SK-N-SH (cell line): ENCODE measurements at regions not wholly inside any gene's neighbourhood (a gene's known extent, or its start where the extent isn't known, plus 50 kb on each side); places are given as distances from the start of the nearest gene placed in this dataset.

Experiments
- CTCF ChIP-seq: fragments of 200-600 bp; sonication (generic); IDR thresholded peaks from 2 replicates; pipeline ENCODE4 v1.6.1; 2017; ENCODE audit warnings: antibody characterized with exemption, mild to moderate bottlenecking, moderate library complexity
- FOXJ3 ChIP-seq: sonication (generic); formaldehyde crosslinking; IDR thresholded peaks from 2 replicates; pipeline ENCODE4 v1.5.1; 2020; ENCODE audit warnings: mild to moderate bottlenecking, missing genetic modification reagents
- GABPA ChIP-seq: IDR thresholded peaks from 2 replicates; pipeline ENCODE4 v1.4.0; 2012; ENCODE audit warnings: low read depth, mild to moderate bottlenecking
- GATA2 ChIP-seq: sonication (generic); formaldehyde crosslinking; IDR thresholded peaks from 2 replicates; pipeline ENCODE4 v1.5.0; 2020; ENCODE audit warnings: mild to moderate bottlenecking, missing genetic modification reagents
- IRF3 ChIP-seq: fragments of 150-350 bp; IDR thresholded peaks from 2 replicates; pipeline ENCODE4 v1.6.1; 2016; ENCODE audit warnings: mild to moderate bottlenecking, low read depth, low read length
- MEF2A ChIP-seq: IDR thresholded peaks from 2 replicates; pipeline ENCODE4 v1.4.0; 2012; ENCODE audit warnings: low read depth, borderline replicate concordance
- NFIC ChIP-seq: IDR thresholded peaks from 2 replicates; pipeline ENCODE4 v1.4.0; 2012; ENCODE audit warnings: borderline replicate concordance
- RAD21 ChIP-seq: IDR thresholded peaks from 2 replicates; pipeline ENCODE4 v1.6.1; 2012; ENCODE audit warnings: mild to moderate bottlenecking, low read length
- RCOR1 ChIP-seq: fragments of 150-350 bp; IDR thresholded peaks from 2 replicates; pipeline ENCODE4 v1.6.1; 2017; ENCODE audit warnings: antibody characterized with exemption, low read length
- RFX5 ChIP-seq: IDR thresholded peaks from 2 replicates; pipeline ENCODE4 v1.6.1; 2012; ENCODE audit warnings: mild to moderate bottlenecking, improper control_type of control experiment, low read length
- SIN3A ChIP-seq: IDR thresholded peaks from 2 replicates; pipeline ENCODE4 v1.6.1; 2012; ENCODE audit warnings: low read depth, mild to moderate bottlenecking, low read length, moderate library complexity, borderline replicate concordance
- YY1 ChIP-seq: IDR thresholded peaks from 2 replicates; pipeline ENCODE4 v1.4.0; 2012; ENCODE audit warnings: low read depth, mild to moderate bottlenecking
- TF ChIP-seq, protein P1 (sequence below): IDR thresholded peaks from 2 replicates; pipeline ENCODE4 v1.4.0; 2012; ENCODE audit warnings: low read depth, borderline replicate concordance
- TF ChIP-seq, protein P2 (sequence below): IDR thresholded peaks from 2 replicates; pipeline ENCODE4; 2012
- TF ChIP-seq, protein P3 (sequence below): IDR thresholded peaks from 2 replicates; pipeline ENCODE4 v1.6.1; 2012; ENCODE audit warnings: mild to moderate bottlenecking, low read depth, low read length, moderate library complexity

- TF ChIP-seq IRF3 (no peak), RAD21 (no peak), SIN3A (no peak), GABPA (no peak), RCOR1 (no peak), MEF2A (no peak), CTCF (no peak), YY1 (no peak), FOXJ3 (CRISPR knock-in tag) (no peak), GATA2 (CRISPR knock-in tag) (no peak), RFX5 (no peak), NFIC (no peak)
- TF ChIP-seq, protein P1, sequence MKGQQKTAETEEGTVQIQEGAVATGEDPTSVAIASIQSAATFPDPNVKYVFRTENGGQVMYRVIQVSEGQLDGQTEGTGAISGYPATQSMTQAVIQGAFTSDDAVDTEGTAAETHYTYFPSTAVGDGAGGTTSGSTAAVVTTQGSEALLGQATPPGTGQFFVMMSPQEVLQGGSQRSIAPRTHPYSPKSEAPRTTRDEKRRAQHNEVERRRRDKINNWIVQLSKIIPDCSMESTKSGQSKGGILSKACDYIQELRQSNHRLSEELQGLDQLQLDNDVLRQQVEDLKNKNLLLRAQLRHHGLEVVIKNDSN = no peak
- TF ChIP-seq, protein P2, sequence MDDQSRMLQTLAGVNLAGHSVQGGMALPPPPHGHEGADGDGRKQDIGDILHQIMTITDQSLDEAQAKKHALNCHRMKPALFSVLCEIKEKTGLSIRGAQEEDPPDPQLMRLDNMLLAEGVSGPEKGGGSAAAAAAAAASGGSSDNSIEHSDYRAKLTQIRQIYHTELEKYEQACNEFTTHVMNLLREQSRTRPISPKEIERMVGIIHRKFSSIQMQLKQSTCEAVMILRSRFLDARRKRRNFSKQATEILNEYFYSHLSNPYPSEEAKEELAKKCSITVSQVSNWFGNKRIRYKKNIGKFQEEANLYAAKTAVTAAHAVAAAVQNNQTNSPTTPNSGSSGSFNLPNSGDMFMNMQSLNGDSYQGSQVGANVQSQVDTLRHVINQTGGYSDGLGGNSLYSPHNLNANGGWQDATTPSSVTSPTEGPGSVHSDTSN = peak; percentile 58
- TF ChIP-seq, protein P3, sequence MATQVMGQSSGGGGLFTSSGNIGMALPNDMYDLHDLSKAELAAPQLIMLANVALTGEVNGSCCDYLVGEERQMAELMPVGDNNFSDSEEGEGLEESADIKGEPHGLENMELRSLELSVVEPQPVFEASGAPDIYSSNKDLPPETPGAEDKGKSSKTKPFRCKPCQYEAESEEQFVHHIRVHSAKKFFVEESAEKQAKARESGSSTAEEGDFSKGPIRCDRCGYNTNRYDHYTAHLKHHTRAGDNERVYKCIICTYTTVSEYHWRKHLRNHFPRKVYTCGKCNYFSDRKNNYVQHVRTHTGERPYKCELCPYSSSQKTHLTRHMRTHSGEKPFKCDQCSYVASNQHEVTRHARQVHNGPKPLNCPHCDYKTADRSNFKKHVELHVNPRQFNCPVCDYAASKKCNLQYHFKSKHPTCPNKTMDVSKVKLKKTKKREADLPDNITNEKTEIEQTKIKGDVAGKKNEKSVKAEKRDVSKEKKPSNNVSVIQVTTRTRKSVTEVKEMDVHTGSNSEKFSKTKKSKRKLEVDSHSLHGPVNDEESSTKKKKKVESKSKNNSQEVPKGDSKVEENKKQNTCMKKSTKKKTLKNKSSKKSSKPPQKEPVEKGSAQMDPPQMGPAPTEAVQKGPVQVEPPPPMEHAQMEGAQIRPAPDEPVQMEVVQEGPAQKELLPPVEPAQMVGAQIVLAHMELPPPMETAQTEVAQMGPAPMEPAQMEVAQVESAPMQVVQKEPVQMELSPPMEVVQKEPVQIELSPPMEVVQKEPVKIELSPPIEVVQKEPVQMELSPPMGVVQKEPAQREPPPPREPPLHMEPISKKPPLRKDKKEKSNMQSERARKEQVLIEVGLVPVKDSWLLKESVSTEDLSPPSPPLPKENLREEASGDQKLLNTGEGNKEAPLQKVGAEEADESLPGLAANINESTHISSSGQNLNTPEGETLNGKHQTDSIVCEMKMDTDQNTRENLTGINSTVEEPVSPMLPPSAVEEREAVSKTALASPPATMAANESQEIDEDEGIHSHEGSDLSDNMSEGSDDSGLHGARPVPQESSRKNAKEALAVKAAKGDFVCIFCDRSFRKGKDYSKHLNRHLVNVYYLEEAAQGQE = no peak
These were observed 171.6 kb upstream of the SMLR1 start (continued) for GRCh38 chr6:130655586-130655985.
